OCI-LY3 (cell line): ENCODE measurements at regions not wholly inside any gene's neighbourhood (a gene's known extent, or its start where the extent isn't known, plus 50 kb on each side); places are given as distances from the start of the nearest gene placed in this dataset.

Experiments
- H2AFZ ChIP-seq: fragments of 200-600, 300-600 bp; shearing (Covaris generic); 2 replicates; pipeline ENCODE4 v1.6.0; 2014; ENCODE audit warnings: antibody characterized with exemption, low read depth, low read length
- H3K27ac ChIP-seq: fragments of 200-600, 300-600 bp; sonication (generic); 2 replicates; pipeline ENCODE4 v1.5.1; 2014; ENCODE audit warnings: mild to moderate bottlenecking, low read length, moderate library complexity, mixed read lengths
- H3K27me3 ChIP-seq: fragments of 200-600, 300-600 bp; sonication (generic); 2 replicates; pipeline ENCODE4 v1.6.1; 2014; ENCODE audit warnings: low read depth, low read length, mixed read lengths
- H3K36me3 ChIP-seq: fragments of 200-600, 300-600 bp; sonication (generic); replicated peaks from 2 replicates; pipeline ENCODE3; 2014; ENCODE audit warnings: low read depth, low read length, mixed read lengths
- H3K4me1 ChIP-seq: fragments of 300-600, 200-600 bp; sonication (generic); 2 replicates; pipeline ENCODE4 v1.6.1; 2014; ENCODE audit warnings: low read length, mixed read lengths
- H3K4me2 ChIP-seq: fragments of 200-600, 300-600 bp; sonication (generic); 2 replicates; pipeline ENCODE4 v1.6.1; 2014; ENCODE audit warnings: low read length, mixed read lengths
- H3K4me3 ChIP-seq: fragments of 300-600, 200-600 bp; sonication (generic); 2 replicates; pipeline ENCODE4 v1.5.1; 2014; ENCODE audit warnings: antibody characterized with exemption, mild to moderate bottlenecking, low read length, moderate library complexity
- H3K79me2 ChIP-seq: fragments of 300-600, 200-600 bp; shearing (Covaris generic); 2 replicates; pipeline ENCODE4 v1.6.1; 2014; ENCODE audit warnings: mild to moderate bottlenecking, low read length, mixed read lengths
- H3K9ac ChIP-seq: fragments of 300-600, 200-600 bp; shearing (Covaris generic); 2 replicates; pipeline ENCODE4 v1.6.0; 2014; ENCODE audit warnings: mild to moderate bottlenecking, low read length, moderate library complexity
- H3K9me3 ChIP-seq: fragments of 200-600, 300-600 bp; shearing (Covaris generic); 2 replicates; pipeline ENCODE4 v1.6.1; 2014; ENCODE audit warnings: low read length, mixed read lengths; ENCODE audit not compliant: insufficient read depth
- H4K20me1 ChIP-seq: fragments of 200-600, 300-600 bp; sonication (generic); 2 replicates; pipeline ENCODE4 v1.6.1; 2016; ENCODE audit warnings: low read length, mixed read lengths; ENCODE audit not compliant: insufficient read depth
- EZH2phosphoT487 ChIP-seq: fragments of 200-600 bp; shearing (Covaris generic); IDR thresholded peaks from 2 replicates; pipeline ENCODE4 v1.6.1; 2018; ENCODE audit warnings: antibody characterized with exemption, mixed run types, low read depth
- TF ChIP-seq, protein P1 (sequence below): fragments of 200-600, 300-600 bp; sonication (generic); IDR thresholded peaks from 2 replicates; pipeline ENCODE4 v1.5.1; 2014; ENCODE audit warnings: antibody characterized with exemption, low read length, low read depth

DNA sequence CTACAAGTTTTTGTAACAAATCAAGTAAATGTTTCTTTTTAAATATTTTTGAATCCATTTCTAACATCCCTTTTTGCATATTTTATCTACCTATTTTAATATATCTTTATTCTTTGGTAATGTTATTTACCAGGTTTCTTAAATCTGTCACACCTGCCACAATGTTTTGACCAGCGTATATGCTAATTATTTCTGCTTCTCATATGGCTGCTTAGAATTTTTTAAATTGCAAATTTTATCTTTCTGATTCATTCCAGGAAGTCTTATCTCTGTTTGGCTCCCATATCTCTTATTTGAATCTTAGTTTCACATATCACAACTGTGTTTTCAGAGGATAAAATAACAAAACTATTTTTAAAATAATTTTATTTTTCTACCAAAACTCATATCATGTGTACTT is 1411.1 kb downstream of the KCNT2 start:
- H3K79me2 ChIP-seq: no peaks in the 10 kb centered on the region
- H4K20me1 ChIP-seq: peaks cover 20% of the 10 kb centered on the region
- H3K9ac ChIP-seq: no peak overlapping the region
- no peak overlapping the region for H2AFZ ChIP-seq
- peak overlapping the region; percentile 6; the same call in 1 of the 2 replicates for H3K4me2 ChIP-seq
- peaks cover 58% of the 10 kb centered on the region for H3K27me3 ChIP-seq
- H3K9me3 ChIP-seq: peaks cover 5% of the 10 kb centered on the region; the same call in 1 of the 2 replicates
- H3K4me1 ChIP-seq: peaks cover 29% of the 10 kb centered on the region
- H3K36me3 ChIP-seq: no peaks in the 10 kb centered on the region
- no peak overlapping the region for H3K27ac ChIP-seq
- TF ChIP-seq, protein P1, sequence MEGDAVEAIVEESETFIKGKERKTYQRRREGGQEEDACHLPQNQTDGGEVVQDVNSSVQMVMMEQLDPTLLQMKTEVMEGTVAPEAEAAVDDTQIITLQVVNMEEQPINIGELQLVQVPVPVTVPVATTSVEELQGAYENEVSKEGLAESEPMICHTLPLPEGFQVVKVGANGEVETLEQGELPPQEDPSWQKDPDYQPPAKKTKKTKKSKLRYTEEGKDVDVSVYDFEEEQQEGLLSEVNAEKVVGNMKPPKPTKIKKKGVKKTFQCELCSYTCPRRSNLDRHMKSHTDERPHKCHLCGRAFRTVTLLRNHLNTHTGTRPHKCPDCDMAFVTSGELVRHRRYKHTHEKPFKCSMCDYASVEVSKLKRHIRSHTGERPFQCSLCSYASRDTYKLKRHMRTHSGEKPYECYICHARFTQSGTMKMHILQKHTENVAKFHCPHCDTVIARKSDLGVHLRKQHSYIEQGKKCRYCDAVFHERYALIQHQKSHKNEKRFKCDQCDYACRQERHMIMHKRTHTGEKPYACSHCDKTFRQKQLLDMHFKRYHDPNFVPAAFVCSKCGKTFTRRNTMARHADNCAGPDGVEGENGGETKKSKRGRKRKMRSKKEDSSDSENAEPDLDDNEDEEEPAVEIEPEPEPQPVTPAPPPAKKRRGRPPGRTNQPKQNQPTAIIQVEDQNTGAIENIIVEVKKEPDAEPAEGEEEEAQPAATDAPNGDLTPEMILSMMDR: no peak
- no peak for TF ChIP-seq EZH2phosphoT487
- no peak overlapping the region for H3K4me3 ChIP-seq

DNA sequence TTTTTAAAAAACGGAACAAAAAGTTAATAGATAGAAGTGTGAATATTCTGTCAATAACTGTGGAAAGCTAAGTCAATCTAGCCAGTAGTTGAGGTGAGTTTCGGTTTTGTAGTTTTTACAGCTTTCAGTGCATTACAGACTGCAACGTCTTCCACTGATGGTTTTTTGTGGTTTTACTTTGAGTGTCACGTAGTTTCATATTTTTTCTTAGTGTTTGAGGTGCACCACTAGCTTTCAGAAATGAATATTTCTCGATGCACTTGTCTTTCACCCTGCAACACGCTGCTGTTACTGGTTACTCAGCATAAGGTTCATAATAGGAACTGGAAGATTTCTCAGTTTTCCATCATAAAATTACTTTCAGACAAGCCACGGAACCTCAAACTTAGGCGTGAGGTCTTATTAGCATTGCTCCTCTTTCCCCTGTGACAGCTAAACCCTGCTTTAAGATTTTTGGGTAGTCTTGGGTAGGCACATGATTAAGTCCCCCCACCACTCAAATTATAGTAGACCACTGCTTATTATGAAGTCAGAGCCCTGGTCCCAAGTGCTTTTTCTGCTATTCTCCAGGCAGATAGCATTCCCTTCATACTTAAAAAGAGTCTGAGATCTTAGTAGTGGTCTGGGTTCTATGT is 1412.7 kb downstream of the KCNT2 start:
- Histone ChIP-seq H3K36me3 (no peaks in the 10 kb centered on the region), H3K4me1 (peaks cover 32% of the 10 kb centered on the region), H3K9ac (no peak overlapping the region), H3K27me3 (peaks cover 63% of the 10 kb centered on the region), H2AFZ (no peak overlapping the region), H4K20me1 (peaks cover 27% of the 10 kb centered on the region), H3K4me2 (peak overlapping the region; percentile 56), H3K4me3 (peak overlapping the region; percentile 30), H3K9me3 (peaks cover 5% of the 10 kb centered on the region; the same call in 1 of the 2 replicates), H3K27ac (0 out of 2 replicates have a peak overlapping the region, but pooled peaks have one; percentile 8), H3K79me2 (no peaks in the 10 kb centered on the region)
- TF ChIP-seq EZH2phosphoT487: peak; percentile 100
- TF ChIP-seq, protein P1: no peak

DNA sequence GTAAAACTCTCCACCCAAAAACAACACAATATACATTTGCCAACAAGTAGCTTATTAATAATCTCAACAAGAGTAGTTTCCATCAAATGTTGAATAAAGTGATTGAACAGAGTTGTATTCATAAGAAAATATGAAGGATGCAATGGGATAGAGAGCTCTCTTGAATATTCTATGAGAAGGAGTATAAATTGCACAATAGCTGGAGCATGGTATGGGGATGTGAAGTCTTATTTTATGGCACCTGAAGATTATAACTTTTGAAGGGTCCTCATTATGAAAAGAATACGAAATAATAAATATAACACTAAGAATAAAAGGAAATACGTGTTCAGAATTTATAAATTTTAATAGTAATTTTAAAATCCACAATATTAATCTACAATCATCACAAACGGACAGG is 1415.1 kb downstream of the KCNT2 start:
- Histone ChIP-seq H3K79me2 (no peaks in the 10 kb centered on the region), H3K36me3 (no peaks in the 10 kb centered on the region), H2AFZ (no peak overlapping the region), H3K27me3 (peaks cover 70% of the 10 kb centered on the region), H3K4me3 (no peak overlapping the region), H4K20me1 (peaks cover 32% of the 10 kb centered on the region), H3K9me3 (peaks cover 5% of the 10 kb centered on the region; the same call in 1 of the 2 replicates), H3K9ac (no peak overlapping the region), H3K27ac (no peak overlapping the region), H3K4me2 (no peak overlapping the region), H3K4me1 (peaks cover 32% of the 10 kb centered on the region)
- TF ChIP-seq, protein P1: no peak
- no peak for TF ChIP-seq EZH2phosphoT487

DNA sequence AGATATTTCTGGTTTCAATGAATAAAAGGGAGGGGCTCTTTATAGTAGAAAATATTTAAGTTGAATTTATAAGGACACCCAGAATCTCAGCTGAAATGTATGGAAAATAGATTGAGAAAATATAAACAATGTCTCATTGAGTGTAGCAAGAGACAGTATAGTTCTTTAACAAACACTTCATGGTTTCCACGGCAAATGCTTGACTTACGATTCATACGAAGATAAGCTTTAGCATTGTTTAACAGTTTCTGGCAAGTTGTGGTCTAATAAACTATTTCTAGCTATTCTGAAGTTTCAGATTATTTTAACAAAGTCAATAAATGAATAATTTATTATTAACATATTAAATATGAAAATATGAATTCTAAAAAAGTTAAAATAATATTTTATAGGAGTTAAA is 1419.4 kb downstream of the KCNT2 start:
- no peak overlapping the region for H3K4me2 ChIP-seq
- H4K20me1 ChIP-seq: peaks cover 12% of the 10 kb centered on the region
- peaks cover 6% of the 10 kb centered on the region; the same call in 1 of the 2 replicates for H3K4me1 ChIP-seq
- TF ChIP-seq, protein P1: no peak
- TF ChIP-seq EZH2phosphoT487: no peak
- H3K27ac ChIP-seq: no peak overlapping the region
- H3K4me3 ChIP-seq: no peak overlapping the region
- no peaks in the 10 kb centered on the region for H3K79me2 ChIP-seq
- no peak overlapping the region for H3K9ac ChIP-seq
- H3K27me3 ChIP-seq: peaks cover 73% of the 10 kb centered on the region
- no peak overlapping the region for H2AFZ ChIP-seq
- peaks cover 5% of the 10 kb centered on the region; the same call in 1 of the 2 replicates for H3K9me3 ChIP-seq
- no peaks in the 10 kb centered on the region for H3K36me3 ChIP-seq
